Activated B cell treated with CpG ODN at 0.5 μM for 24 hours (primary cell): ENCODE measurements at regions not wholly inside any gene's neighbourhood (a gene's known extent, or its start where the extent isn't known, plus 50 kb on each side); places are given as distances from the start of the nearest gene placed in this dataset.

Experiments
- ATAC-seq: fragments of 200-7000 bp; cut with Tn5 transposase; one replicate; pipeline ENCODE4 v1.10.0; 2021; ENCODE audit warnings: low read depth, mild to moderate bottlenecking, moderate library complexity
- CTCF ChIA-PET: fragments of 350-600 bp; sonication (Branson Sonifier 250); formaldehyde crosslinking; loops from one replicate; lab custom pipeline; 2021; ENCODE audit warnings: antibody characterized with exemption; lab: Charles Lee
- POLR2A ChIA-PET: fragments of 350-600 bp; sonication (Branson Sonifier 250); formaldehyde crosslinking; loops from one replicate; lab custom pipeline; 2021; ENCODE audit warnings: antibody characterized with exemption; lab: Charles Lee
- DNase-seq: peaks from one replicate; pipeline ENCODE4 v3.0.0; 2022
- H3K27ac Mint-ChIP-seq: one replicate; pipeline ENCODE4 v1.8.0; 2020; ENCODE audit warnings: mixed read lengths
- H3K27me3 Mint-ChIP-seq: one replicate; pipeline ENCODE4 v1.8.0; 2021; ENCODE audit warnings: mixed read lengths
- H3K36me3 Mint-ChIP-seq: one replicate; pipeline ENCODE4 v1.8.0; 2021; ENCODE audit warnings: low read depth, mixed read lengths
- H3K4me1 Mint-ChIP-seq: one replicate; pipeline ENCODE4 v1.8.0; 2021; ENCODE audit warnings: mixed read lengths
- H3K4me3 Mint-ChIP-seq: one replicate; pipeline ENCODE4 v1.8.0; 2020; ENCODE audit warnings: mild to moderate bottlenecking, mixed read lengths
- H3K9me3 Mint-ChIP-seq: one replicate; pipeline ENCODE4 v1.8.0; 2020; ENCODE audit warnings: mixed read lengths
- intact Hi-C: fragments of 100-400 bp; cut with micrococcal nuclease; formaldehyde crosslinking; loops from one replicate; pipeline ENCODE4 v1.15.1; 2024
- TF ChIP-seq, protein P1 (sequence below): fragments of 200-600 bp; IDR thresholded peaks from one replicate; pipeline ENCODE4 v1.8.0; 2022; ENCODE audit warnings: antibody characterized with exemption, mild to moderate bottlenecking

DNA sequence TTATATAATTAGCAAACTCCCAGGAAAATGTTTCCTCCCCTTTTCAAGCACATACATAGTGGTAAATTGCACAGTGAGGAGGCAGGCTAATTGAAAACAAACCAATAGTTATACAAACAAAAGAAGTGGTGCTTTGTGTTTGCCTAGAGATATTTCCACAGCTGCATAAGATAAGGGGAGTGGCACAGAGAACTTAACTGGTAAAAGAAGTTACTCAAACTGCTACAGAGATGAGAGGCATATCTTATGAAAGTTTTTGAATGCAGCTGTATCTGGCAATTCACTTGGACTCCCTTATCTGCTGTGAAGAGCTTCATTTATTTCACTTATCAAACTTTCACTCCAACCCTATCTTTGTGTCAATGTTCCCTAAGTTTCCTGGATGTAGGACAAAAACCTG, 361.2 kb upstream of the RBMY1B start:
- peaks cover 7% of the 10 kb centered on the region for H3K4me1 Mint-ChIP-seq
- CTCF ChIA-PET = no interaction called here
- intact Hi-C loops = no loop called here
- DNase-seq (no peak), ATAC-seq (no peak)
- H3K36me3 Mint-ChIP-seq = no peaks in the 10 kb centered on the region
- POLR2A ChIA-PET = interaction anchor here (0.7 kb wide), 1 partner anchor 19 kb away, joined by 3 read pairs; no protein-coding TSS in a partner anchor
- H3K27me3 Mint-ChIP-seq = no peaks in the 10 kb centered on the region
- H3K9me3 Mint-ChIP-seq = no peaks in the 10 kb centered on the region
- no peak overlapping the region for H3K27ac Mint-ChIP-seq
- TF ChIP-seq, protein P1, sequence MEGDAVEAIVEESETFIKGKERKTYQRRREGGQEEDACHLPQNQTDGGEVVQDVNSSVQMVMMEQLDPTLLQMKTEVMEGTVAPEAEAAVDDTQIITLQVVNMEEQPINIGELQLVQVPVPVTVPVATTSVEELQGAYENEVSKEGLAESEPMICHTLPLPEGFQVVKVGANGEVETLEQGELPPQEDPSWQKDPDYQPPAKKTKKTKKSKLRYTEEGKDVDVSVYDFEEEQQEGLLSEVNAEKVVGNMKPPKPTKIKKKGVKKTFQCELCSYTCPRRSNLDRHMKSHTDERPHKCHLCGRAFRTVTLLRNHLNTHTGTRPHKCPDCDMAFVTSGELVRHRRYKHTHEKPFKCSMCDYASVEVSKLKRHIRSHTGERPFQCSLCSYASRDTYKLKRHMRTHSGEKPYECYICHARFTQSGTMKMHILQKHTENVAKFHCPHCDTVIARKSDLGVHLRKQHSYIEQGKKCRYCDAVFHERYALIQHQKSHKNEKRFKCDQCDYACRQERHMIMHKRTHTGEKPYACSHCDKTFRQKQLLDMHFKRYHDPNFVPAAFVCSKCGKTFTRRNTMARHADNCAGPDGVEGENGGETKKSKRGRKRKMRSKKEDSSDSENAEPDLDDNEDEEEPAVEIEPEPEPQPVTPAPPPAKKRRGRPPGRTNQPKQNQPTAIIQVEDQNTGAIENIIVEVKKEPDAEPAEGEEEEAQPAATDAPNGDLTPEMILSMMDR = no peak
- H3K4me3 Mint-ChIP-seq = no peak overlapping the region

DNA sequence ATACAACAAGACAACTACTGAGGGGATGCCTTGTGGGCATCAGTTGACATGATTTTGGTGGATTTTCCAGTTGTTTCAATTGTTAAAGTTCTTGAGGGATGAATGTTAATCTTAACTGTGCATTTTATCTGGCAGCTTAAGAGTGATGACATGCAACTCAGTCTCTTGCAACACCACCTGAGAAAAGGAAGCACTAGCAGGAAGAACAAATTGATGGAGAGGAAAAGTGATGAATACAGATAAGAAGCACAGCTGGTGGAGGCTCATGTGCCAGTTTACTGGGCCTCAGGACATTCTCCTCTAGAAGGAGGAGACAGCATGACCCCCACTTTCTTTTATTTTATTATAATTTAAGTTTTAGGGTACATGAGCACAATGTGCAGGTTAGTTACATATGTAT, 341.3 kb upstream of the RBMY1B start:
- Mint-ChIP-seq H3K27ac (no peak overlapping the region), H3K4me1 (no peaks in the 10 kb centered on the region), H3K9me3 (peaks cover 2% of the 10 kb centered on the region), H3K36me3 (no peaks in the 10 kb centered on the region), H3K27me3 (no peaks in the 10 kb centered on the region), H3K4me3 (no peak overlapping the region)
- DNase-seq = no peak
- ATAC-seq = no peak
- TF ChIP-seq, protein P1 = no peak
- ChIA-PET POLR2A (no interaction called here), CTCF (no interaction called here)
- intact Hi-C loops = no loop called here

DNA sequence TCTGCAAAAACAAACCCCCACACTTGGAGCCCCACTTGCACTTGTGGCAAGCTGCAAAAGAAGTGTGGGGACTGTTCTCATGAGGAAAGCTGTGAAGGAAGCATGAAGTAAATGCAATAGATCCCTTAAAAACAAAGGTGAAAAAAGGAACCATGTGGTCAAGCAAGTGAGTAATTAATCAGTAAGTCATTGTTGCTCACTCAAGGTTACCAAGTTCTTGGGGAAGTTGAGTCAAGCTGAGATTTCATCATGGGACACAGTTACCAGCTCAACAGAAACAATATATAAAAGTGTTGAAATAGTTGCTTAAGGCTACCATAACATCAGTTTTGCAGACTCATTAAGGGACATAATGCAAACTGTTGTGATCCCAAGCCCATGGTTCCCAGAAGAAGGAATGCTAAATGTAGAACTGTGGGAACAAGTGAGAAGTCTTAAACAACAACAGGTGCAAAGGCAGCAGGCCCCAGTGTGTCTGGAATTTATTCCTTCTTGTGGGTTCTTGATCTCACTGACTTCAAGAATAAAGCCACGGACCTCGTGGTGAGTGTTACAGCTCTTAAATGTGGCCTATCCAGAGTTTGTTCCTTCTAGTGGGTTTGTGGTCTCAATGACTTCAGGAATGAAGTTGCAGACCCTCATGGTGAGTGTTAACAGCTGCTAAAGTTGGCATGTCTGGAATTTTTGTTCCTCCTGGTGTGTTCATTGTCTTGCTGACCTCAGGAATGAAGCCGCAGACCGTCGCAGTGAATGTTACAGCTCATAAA, 336.3 kb upstream of the RBMY1B start:
- TF ChIP-seq, protein P1 = no peak
- DNase-seq (no peak), ATAC-seq (no peak)
- Mint-ChIP-seq H3K27me3 (no peaks in the 10 kb centered on the region), H3K9me3 (peaks cover 2% of the 10 kb centered on the region), H3K36me3 (no peaks in the 10 kb centered on the region), H3K4me3 (no peak overlapping the region), H3K27ac (no peak overlapping the region), H3K4me1 (peaks cover 4% of the 10 kb centered on the region)
- POLR2A ChIA-PET = no interaction called here
- CTCF ChIA-PET = no interaction called here
- intact Hi-C loops = no loop called here

DNA sequence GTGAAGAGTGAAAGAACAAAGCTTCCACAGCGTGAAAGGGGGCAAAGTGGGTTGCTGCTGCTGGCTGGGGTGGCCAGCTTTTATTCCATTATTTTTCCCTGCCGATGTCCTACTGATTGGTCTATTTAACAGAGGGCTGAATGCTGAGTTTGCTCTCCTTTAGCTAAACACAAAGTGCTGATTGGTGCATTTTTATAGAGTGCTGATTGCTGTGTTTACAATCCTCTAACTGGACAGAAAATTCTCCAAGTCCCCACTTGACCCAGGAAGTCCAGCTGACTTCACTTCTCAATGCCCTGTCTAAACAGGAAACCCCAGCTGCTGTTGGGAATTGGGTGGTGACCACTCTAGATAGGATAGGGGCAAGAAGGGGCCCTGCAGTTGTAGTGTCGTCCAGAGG, 335.6 kb upstream of the RBMY1B start:
- no peaks in the 10 kb centered on the region for H3K27me3 Mint-ChIP-seq
- H3K4me3 Mint-ChIP-seq = no peak overlapping the region
- CTCF ChIA-PET = no interaction called here
- H3K4me1 Mint-ChIP-seq = peaks cover 4% of the 10 kb centered on the region
- POLR2A ChIA-PET = no interaction called here
- H3K36me3 Mint-ChIP-seq = no peaks in the 10 kb centered on the region
- intact Hi-C loops = no loop called here
- no peak overlapping the region for H3K27ac Mint-ChIP-seq
- H3K9me3 Mint-ChIP-seq = peaks cover 2% of the 10 kb centered on the region
- DNase-seq (no peak), ATAC-seq (no peak)
- TF ChIP-seq, protein P1 = no peak

DNA sequence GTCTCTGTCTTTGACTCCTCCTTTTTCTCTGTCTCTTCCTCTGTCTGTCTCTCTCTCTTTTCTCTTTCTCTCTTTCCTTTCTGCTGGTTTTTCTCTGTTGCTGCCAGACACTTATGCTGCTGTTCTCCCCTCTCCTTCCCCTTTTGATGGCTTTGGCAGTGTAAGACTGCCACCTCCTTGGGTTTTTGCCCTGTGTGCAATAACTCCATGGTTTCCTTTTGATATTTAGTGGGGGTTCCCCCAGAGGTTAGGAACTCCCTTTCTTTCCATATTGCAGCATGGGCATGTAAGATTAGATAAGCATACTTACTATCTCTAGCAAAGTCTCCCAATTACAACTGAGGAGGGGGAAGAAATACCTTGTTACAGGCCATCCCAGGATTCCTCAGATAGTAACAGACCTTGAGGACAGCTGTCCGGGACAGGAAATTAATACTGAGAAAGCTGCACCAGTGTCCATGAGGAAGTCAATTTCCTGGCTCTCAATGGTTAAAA, 333.8 kb upstream of the RBMY1B start:
- ChIA-PET CTCF (no interaction called here), POLR2A (no interaction called here)
- Mint-ChIP-seq H3K9me3 (no peaks in the 10 kb centered on the region), H3K27ac (no peak overlapping the region), H3K36me3 (no peaks in the 10 kb centered on the region), H3K4me3 (no peak overlapping the region), H3K4me1 (peaks cover 7% of the 10 kb centered on the region), H3K27me3 (no peaks in the 10 kb centered on the region)
- intact Hi-C loops = no loop called here
- TF ChIP-seq, protein P1 = no peak
- no peak for DNase-seq
- no peak for ATAC-seq
